ENCODE measurements at regions not wholly inside any gene's neighbourhood (a gene's known extent, or its start where the extent isn't known, plus 50 kb on each side); places are given as distances from the start of the nearest gene placed in this dataset.

- H3K27me3 Mint-ChIP-seq (ENCODE audit: unreplicated experiment): no peaks in the 10 kb centered on the region
- H3K4me3 Mint-ChIP-seq (ENCODE audit: low read depth, unreplicated experiment): no peak overlapping the region
- intact Hi-C loops (cut with micrococcal nuclease; ENCODE audit: unreplicated experiment): no loop called here
- BruUV-seq (replicated peaks): no TSS peak
- TF ChIP-seq CTCF (IDR thresholded peaks at IDR 0.05; ENCODE audit: unreplicated experiment): no peak
- no peak overlapping the region for H3K27ac Mint-ChIP-seq (ENCODE audit: unreplicated experiment)
- H3K4me1 Mint-ChIP-seq (ENCODE audit: low read depth, unreplicated experiment): no peaks in the 10 kb centered on the region
- DNase-seq: no peak
- H3K36me3 Mint-ChIP-seq (ENCODE audit: insufficient read depth, unreplicated experiment): no peaks in the 10 kb centered on the region
- CTCF ChIA-PET: no interaction called here
- H3K9me3 Mint-ChIP-seq (ENCODE audit: low read depth, unreplicated experiment): peaks cover 2% of the 10 kb centered on the region
Observed at GRCh38 chr4:34718576-34719245, 1525.6 kb downstream of the ARAP2 start.

GRCh38 chr4:34720571-34720970, 1523.7 kb downstream of the ARAP2 start:
- DNase-seq: no peak
- intact Hi-C loops (cut with micrococcal nuclease; ENCODE audit: unreplicated experiment): no loop called here
- Mint-ChIP-seq H3K4me1 (ENCODE audit: low read depth, unreplicated experiment) (no peaks in the 10 kb centered on the region), H3K4me3 (ENCODE audit: low read depth, unreplicated experiment) (no peak overlapping the region), H3K9me3 (ENCODE audit: low read depth, unreplicated experiment) (peaks cover under 1% of the 10 kb centered on the region), H3K27me3 (ENCODE audit: unreplicated experiment) (no peaks in the 10 kb centered on the region), H3K36me3 (ENCODE audit: insufficient read depth, unreplicated experiment) (no peaks in the 10 kb centered on the region), H3K27ac (ENCODE audit: unreplicated experiment) (no peak overlapping the region)
- no TSS peak for BruUV-seq (replicated peaks)
- CTCF ChIA-PET: no interaction called here
- TF ChIP-seq CTCF (IDR thresholded peaks at IDR 0.05; ENCODE audit: unreplicated experiment): no peak

GRCh38 chr4:34721835-34722234, 1522.5 kb downstream of the ARAP2 start:
- no peaks in the 10 kb centered on the region for H3K4me1 Mint-ChIP-seq (ENCODE audit: low read depth, unreplicated experiment)
- no peak overlapping the region for H3K4me3 Mint-ChIP-seq (ENCODE audit: low read depth, unreplicated experiment)
- H3K9me3 Mint-ChIP-seq (ENCODE audit: low read depth, unreplicated experiment): no peaks in the 10 kb centered on the region
- intact Hi-C loops (cut with micrococcal nuclease; ENCODE audit: unreplicated experiment): no loop called here
- H3K36me3 Mint-ChIP-seq (ENCODE audit: insufficient read depth, unreplicated experiment): no peaks in the 10 kb centered on the region
- DNase-seq: no peak
- CTCF ChIA-PET: no interaction called here
- H3K27me3 Mint-ChIP-seq (ENCODE audit: unreplicated experiment): no peaks in the 10 kb centered on the region
- TF ChIP-seq CTCF (IDR thresholded peaks at IDR 0.05; ENCODE audit: unreplicated experiment): no peak
- BruUV-seq (replicated peaks): no TSS peak
- no peak overlapping the region for H3K27ac Mint-ChIP-seq (ENCODE audit: unreplicated experiment)

DNA sequence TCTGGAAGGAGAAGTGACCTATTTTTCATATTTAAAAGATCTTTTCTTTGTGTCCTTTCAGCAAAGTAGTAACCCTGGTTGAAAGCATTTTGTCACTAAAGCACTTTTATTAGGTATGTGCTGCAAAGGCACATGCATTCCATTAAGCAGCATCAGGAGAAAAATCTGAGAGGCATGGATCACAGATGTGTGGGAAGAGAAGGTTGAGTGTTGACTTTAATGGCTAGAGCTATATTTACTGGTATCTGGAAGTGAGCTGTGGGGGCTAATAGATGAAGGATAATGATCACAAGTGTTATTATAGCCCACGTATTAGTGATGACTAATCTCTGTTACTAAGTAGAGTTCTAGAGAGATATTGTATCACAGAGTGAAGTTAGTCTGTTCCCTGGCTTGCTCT, 1520.7 kb downstream of the ARAP2 start:
- H3K36me3 Mint-ChIP-seq (ENCODE audit: insufficient read depth, unreplicated experiment): no peaks in the 10 kb centered on the region
- peaks cover 5% of the 10 kb centered on the region for H3K9me3 Mint-ChIP-seq (ENCODE audit: low read depth, unreplicated experiment)
- H3K27me3 Mint-ChIP-seq (ENCODE audit: unreplicated experiment): no peaks in the 10 kb centered on the region
- no peak overlapping the region for H3K4me3 Mint-ChIP-seq (ENCODE audit: low read depth, unreplicated experiment)
- no peak for TF ChIP-seq CTCF (IDR thresholded peaks at IDR 0.05; ENCODE audit: unreplicated experiment)
- CTCF ChIA-PET: no interaction called here
- no peak overlapping the region for H3K27ac Mint-ChIP-seq (ENCODE audit: unreplicated experiment)
- DNase-seq: no peak
- H3K4me1 Mint-ChIP-seq (ENCODE audit: low read depth, unreplicated experiment): no peaks in the 10 kb centered on the region
- intact Hi-C loops (cut with micrococcal nuclease; ENCODE audit: unreplicated experiment): no loop called here
- no TSS peak for BruUV-seq (replicated peaks)

Measured in Calu3 (cell line).